GM12878 (cell line): ENCODE measurements at regions not wholly inside any gene's neighbourhood (a gene's known extent, or its start where the extent isn't known, plus 50 kb on each side); places are given as distances from the start of the nearest gene placed in this dataset.

Source experiments
- BHLHE40 ChIP-seq, 2 experiments: fragments of 450-650 bp in 1 of 2; IDR thresholded peaks; 2 replicates each; pipeline ENCODE4 v1.6.1; 2011 to 2017; ENCODE audit warnings: low read depth in 2 of 2, borderline replicate concordance in 1 of 2, improper control_type of control experiment in 1 of 2, low read length in 1 of 2, mild to moderate bottlenecking in 1 of 2
- BRCA1 ChIP-seq: IDR thresholded peaks from 2 replicates; pipeline ENCODE4 v1.6.1; 2011; ENCODE audit warnings: low read depth, low read length, improper control_type of control experiment
- FOXK2 ChIP-seq: fragments of 450-650 bp; IDR thresholded peaks from 2 replicates; pipeline ENCODE4 v1.6.1; 2017; ENCODE audit warnings: mild to moderate bottlenecking, moderate library complexity
- GABPA ChIP-seq: IDR thresholded peaks from 2 replicates; pipeline ENCODE4 v1.6.1; 2014; ENCODE audit warnings: antibody characterized with exemption, low read depth, mild to moderate bottlenecking, inconsistent platforms
- HDGF ChIP-seq: fragments of 450-650 bp; IDR thresholded peaks from 2 replicates; pipeline ENCODE4 v1.6.1; 2016; ENCODE audit warnings: antibody characterized with exemption
- IRF4 ChIP-seq: IDR thresholded peaks from 2 replicates; pipeline ENCODE4 v1.6.1; 2011; ENCODE audit warnings: low read depth, low read length
- LARP7 ChIP-seq: fragments of 450-650 bp; IDR thresholded peaks from 2 replicates; pipeline ENCODE4 v1.6.1; 2017; ENCODE audit warnings: mild to moderate bottlenecking
- MEF2B ChIP-seq: fragments of 450-650 bp; IDR thresholded peaks from 2 replicates; pipeline ENCODE4 v1.6.1; 2018; ENCODE audit warnings: mild to moderate bottlenecking, moderate library complexity; ENCODE audit not compliant: partially characterized antibody, poor library complexity, severe bottlenecking
- MXI1 ChIP-seq: fragments of 150-350 bp; IDR thresholded peaks from 2 replicates; pipeline ENCODE4 v1.6.1; 2011; ENCODE audit warnings: low read depth, mild to moderate bottlenecking, inconsistent platforms, low read length, improper control_type of control experiment
- RAD21 ChIP-seq: IDR thresholded peaks from 2 replicates; pipeline ENCODE4 v1.6.1; 2011; ENCODE audit warnings: mild to moderate bottlenecking, low read depth, low read length, moderate library complexity; ENCODE audit not compliant: insufficient read depth
- SMC3 ChIP-seq: IDR thresholded peaks from 2 replicates; pipeline ENCODE4 v1.6.1; 2011; ENCODE audit warnings: low read length, improper control_type of control experiment, borderline replicate concordance
- SP1 ChIP-seq: IDR thresholded peaks from one replicate; pipeline ENCODE4 v1.6.1; 2011; ENCODE audit warnings: low read depth, low read length
- STAT1 ChIP-seq: fragments of 450-650 bp; conservative IDR thresholded peaks from 2 replicates; pipeline ENCODE4 v1.6.1; 2014; ENCODE audit warnings: antibody characterized with exemption, mild to moderate bottlenecking
- TBL1XR1 ChIP-seq: IDR thresholded peaks from 2 replicates; pipeline ENCODE4 v1.6.1; 2012; ENCODE audit warnings: low read depth, low read length, improper control_type of control experiment
- ZNF207 ChIP-seq: fragments of 450-650 bp; IDR thresholded peaks from 2 replicates; pipeline ENCODE4 v1.6.1; 2014; ENCODE audit warnings: antibody characterized with exemption, mild to moderate bottlenecking, borderline replicate concordance
- TF ChIP-seq, protein P1 (sequence below): fragments of 450-650 bp; IDR thresholded peaks from 2 replicates; pipeline ENCODE4 v1.6.1; 2018; ENCODE audit warnings: mild to moderate bottlenecking, low read depth, moderate library complexity; ENCODE audit not compliant: partially characterized antibody
- TF ChIP-seq, protein P2 (sequence below): IDR thresholded peaks from 2 replicates; pipeline ENCODE4 v1.6.1; 2011; ENCODE audit warnings: low read depth, low read length, improper control_type of control experiment, borderline replicate concordance
- TF ChIP-seq, protein P3 (sequence below): fragments of 450-650 bp; formaldehyde crosslinking; IDR thresholded peaks from 2 replicates; pipeline ENCODE4 v1.4.0; 2020; ENCODE audit warnings: mild to moderate bottlenecking, moderate library complexity
- TF ChIP-seq, protein P4 (sequence below): fragments of 450-650 bp; conservative IDR thresholded peaks from 2 replicates; pipeline ENCODE4 v1.6.1; 2017; ENCODE audit warnings: mild to moderate bottlenecking, moderate library complexity

DNA sequence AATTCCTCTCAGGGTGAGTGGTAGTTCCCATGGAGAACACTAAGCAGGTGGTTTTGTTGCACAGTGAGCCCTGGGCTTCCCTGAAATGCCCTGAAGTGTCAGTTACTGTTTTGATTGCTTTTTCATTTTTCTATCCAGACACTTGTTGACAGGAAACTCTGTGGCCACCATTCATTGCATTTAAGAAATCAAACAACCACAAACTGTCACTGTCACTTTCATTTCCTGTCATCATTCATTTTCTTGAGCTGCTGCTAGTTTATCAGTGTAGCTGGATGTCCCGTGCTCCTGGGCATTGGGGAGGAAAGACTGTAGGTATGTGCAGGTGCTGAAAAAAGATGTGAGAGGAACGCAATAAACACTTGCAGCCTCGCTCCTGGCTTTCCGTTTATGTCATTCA is 891.6 kb upstream of the ZEB2 start (continued):
- TF ChIP-seq, protein P1, sequence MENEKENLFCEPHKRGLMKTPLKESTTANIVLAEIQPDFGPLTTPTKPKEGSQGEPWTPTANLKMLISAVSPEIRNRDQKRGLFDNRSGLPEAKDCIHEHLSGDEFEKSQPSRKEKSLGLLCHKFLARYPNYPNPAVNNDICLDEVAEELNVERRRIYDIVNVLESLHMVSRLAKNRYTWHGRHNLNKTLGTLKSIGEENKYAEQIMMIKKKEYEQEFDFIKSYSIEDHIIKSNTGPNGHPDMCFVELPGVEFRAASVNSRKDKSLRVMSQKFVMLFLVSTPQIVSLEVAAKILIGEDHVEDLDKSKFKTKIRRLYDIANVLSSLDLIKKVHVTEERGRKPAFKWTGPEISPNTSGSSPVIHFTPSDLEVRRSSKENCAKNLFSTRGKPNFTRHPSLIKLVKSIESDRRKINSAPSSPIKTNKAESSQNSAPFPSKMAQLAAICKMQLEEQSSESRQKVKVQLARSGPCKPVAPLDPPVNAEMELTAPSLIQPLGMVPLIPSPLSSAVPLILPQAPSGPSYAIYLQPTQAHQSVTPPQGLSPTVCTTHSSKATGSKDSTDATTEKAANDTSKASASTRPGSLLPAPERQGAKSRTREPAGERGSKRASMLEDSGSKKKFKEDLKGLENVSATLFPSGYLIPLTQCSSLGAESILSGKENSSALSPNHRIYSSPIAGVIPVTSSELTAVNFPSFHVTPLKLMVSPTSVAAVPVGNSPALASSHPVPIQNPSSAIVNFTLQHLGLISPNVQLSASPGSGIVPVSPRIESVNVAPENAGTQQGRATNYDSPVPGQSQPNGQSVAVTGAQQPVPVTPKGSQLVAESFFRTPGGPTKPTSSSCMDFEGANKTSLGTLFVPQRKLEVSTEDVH = no peak
- TF ChIP-seq RAD21 = no peak
- no peak for TF ChIP-seq SMC3
- TF ChIP-seq, protein P2, sequence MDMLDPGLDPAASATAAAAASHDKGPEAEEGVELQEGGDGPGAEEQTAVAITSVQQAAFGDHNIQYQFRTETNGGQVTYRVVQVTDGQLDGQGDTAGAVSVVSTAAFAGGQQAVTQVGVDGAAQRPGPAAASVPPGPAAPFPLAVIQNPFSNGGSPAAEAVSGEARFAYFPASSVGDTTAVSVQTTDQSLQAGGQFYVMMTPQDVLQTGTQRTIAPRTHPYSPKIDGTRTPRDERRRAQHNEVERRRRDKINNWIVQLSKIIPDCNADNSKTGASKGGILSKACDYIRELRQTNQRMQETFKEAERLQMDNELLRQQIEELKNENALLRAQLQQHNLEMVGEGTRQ = no peak
- peak; percentile 78 to 88 for TF ChIP-seq BHLHE40 (IDR thresholded peaks at IDR 0.05; ENCODE audit: borderline replicate concordance in 1 of 2, low read depth in 2 of 2, low read length in 1 of 2)
- TF ChIP-seq, protein P3, sequence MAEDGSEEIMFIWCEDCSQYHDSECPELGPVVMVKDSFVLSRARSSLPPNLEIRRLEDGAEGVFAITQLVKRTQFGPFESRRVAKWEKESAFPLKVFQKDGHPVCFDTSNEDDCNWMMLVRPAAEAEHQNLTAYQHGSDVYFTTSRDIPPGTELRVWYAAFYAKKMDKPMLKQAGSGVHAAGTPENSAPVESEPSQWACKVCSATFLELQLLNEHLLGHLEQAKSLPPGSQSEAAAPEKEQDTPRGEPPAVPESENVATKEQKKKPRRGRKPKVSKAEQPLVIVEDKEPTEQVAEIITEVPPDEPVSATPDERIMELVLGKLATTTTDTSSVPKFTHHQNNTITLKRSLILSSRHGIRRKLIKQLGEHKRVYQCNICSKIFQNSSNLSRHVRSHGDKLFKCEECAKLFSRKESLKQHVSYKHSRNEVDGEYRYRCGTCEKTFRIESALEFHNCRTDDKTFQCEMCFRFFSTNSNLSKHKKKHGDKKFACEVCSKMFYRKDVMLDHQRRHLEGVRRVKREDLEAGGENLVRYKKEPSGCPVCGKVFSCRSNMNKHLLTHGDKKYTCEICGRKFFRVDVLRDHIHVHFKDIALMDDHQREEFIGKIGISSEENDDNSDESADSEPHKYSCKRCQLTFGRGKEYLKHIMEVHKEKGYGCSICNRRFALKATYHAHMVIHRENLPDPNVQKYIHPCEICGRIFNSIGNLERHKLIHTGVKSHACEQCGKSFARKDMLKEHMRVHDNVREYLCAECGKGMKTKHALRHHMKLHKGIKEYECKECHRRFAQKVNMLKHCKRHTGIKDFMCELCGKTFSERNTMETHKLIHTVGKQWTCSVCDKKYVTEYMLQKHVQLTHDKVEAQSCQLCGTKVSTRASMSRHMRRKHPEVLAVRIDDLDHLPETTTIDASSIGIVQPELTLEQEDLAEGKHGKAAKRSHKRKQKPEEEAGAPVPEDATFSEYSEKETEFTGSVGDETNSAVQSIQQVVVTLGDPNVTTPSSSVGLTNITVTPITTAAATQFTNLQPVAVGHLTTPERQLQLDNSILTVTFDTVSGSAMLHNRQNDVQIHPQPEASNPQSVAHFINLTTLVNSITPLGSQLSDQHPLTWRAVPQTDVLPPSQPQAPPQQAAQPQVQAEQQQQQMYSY = no peak
- TF ChIP-seq FOXK2 = no peak
- TF ChIP-seq SP1 = peak; percentile 31
- TF ChIP-seq ZNF207 = no peak
- TF ChIP-seq MEF2B = peak; percentile 20
- no peak for TF ChIP-seq MXI1
- peak; percentile 88 for TF ChIP-seq TBL1XR1
- peak; percentile 88 for TF ChIP-seq IRF4
- TF ChIP-seq, protein P4, sequence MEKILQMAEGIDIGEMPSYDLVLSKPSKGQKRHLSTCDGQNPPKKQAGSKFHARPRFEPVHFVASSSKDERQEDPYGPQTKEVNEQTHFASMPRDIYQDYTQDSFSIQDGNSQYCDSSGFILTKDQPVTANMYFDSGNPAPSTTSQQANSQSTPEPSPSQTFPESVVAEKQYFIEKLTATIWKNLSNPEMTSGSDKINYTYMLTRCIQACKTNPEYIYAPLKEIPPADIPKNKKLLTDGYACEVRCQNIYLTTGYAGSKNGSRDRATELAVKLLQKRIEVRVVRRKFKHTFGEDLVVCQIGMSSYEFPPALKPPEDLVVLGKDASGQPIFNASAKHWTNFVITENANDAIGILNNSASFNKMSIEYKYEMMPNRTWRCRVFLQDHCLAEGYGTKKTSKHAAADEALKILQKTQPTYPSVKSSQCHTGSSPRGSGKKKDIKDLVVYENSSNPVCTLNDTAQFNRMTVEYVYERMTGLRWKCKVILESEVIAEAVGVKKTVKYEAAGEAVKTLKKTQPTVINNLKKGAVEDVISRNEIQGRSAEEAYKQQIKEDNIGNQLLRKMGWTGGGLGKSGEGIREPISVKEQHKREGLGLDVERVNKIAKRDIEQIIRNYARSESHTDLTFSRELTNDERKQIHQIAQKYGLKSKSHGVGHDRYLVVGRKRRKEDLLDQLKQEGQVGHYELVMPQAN = no peak
- TF ChIP-seq LARP7 = no peak
- 0 out of 2 replicates have a peak, but pooled peaks have one; percentile 33 for TF ChIP-seq GABPA
- no peak for TF ChIP-seq HDGF
- TF ChIP-seq STAT1 = no peak
- no peak for TF ChIP-seq BRCA1
